Fibroblast of pulmonary artery (primary cell): ENCODE measurements at regions not wholly inside any gene's neighbourhood (a gene's known extent, or its start where the extent isn't known, plus 50 kb on each side); places are given as distances from the start of the nearest gene placed in this dataset.

Source experiments
- DNase-seq: peaks from one replicate; pipeline ENCODE4 v3.0.0-alpha.2; 2010; ENCODE audit warnings: low read depth
- H3K4me3 ChIP-seq: replicated peaks from 2 replicates; pipeline ENCODE4 v1.5.1; 2011; ENCODE audit warnings: low read depth, mild to moderate bottlenecking, control low read depth, low read length, moderate library complexity
- CTCF ChIP-seq: IDR thresholded peaks from 2 replicates; pipeline ENCODE4 v1.5.1; 2011; ENCODE audit warnings: mild to moderate bottlenecking, control low read depth, low read length, inconsistent platforms; ENCODE audit errors: missing control alignments

GRCh38 chr3:110542552-110543150 is 529.0 kb upstream of the NECTIN3 start:
- no peak for DNase-seq
- no peak overlapping the region for H3K4me3 ChIP-seq
- TF ChIP-seq CTCF, result no peak

- H3K4me3 ChIP-seq, result no peak overlapping the region
- TF ChIP-seq CTCF, result no peak
- no peak for DNase-seq
Observed at GRCh38 chr3:110544730-110545129, 526.9 kb upstream of the NECTIN3 start.

GRCh38 chr3:110550511-110550910 is 521.1 kb upstream of the NECTIN3 start:
- no peak for TF ChIP-seq CTCF
- H3K4me3 ChIP-seq, result no peak overlapping the region
- DNase-seq, result no peak

- DNase-seq, result no peak
- H3K4me3 ChIP-seq, result no peak overlapping the region
- TF ChIP-seq CTCF, result no peak
Observed at GRCh38 chr3:110562621-110563020, 509.0 kb upstream of the NECTIN3 start.

- H3K4me3 ChIP-seq, result no peak overlapping the region
- no peak for DNase-seq
- no peak for TF ChIP-seq CTCF
Observed at GRCh38 chr3:110564674-110565073, 506.9 kb upstream of the NECTIN3 start.

GRCh38 chr3:110567029-110567428 is 504.6 kb upstream of the NECTIN3 start:
- no peak for TF ChIP-seq CTCF
- DNase-seq, result no peak
- no peak overlapping the region for H3K4me3 ChIP-seq

GRCh38 chr3:110568246-110568645 is 503.4 kb upstream of the NECTIN3 start:
- no peak overlapping the region for H3K4me3 ChIP-seq
- no peak for TF ChIP-seq CTCF
- DNase-seq, result peak; percentile 71
